ENCODE measurements at regions not wholly inside any gene's neighbourhood (a gene's known extent, or its start where the extent isn't known, plus 50 kb on each side); places are given as distances from the start of the nearest gene placed in this dataset.
A peak's percentile ranks its signal among the peaks of the same experiment; 100 is the strongest.

- no peak for DNase-seq (ENCODE audit: low read depth)
These were observed 77.6 kb downstream of the PCDH1 start for GRCh38 chr5:141800617-141801016.

- DNase-seq (ENCODE audit: low read depth), result no peak
These were observed 78.6 kb downstream of the PCDH1 start for GRCh38 chr5:141799507-141800167.

GRCh38 chr5:141797425-141797824 is 80.8 kb downstream of the PCDH1 start:
- no peak for DNase-seq (ENCODE audit: low read depth)

DNA sequence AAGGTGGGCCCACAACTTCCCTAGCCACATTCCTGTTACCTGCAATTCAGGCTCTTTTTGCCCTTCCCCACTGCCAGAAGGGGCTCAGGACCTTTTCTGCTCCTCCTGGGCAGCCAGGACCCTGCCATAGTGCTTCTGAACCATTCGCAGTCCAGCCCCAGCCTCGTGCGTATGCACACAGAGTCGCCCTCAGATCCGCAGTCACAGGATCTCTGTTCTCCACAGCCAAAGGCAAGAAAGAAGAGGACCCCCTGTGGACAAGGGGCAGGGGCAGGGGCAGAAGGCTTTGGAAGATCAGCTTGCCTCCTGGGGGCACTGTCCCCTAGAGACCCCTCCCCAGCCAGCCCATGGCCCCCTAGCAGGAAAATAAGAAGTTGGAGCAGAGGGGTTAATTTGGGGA is 82.8 kb downstream of the PCDH1 start:
- DNase-seq (ENCODE audit: low read depth), result no peak

- no peak for DNase-seq (ENCODE audit: low read depth)
These were observed 84.3 kb downstream of the PCDH1 start for GRCh38 chr5:141793881-141794280.

DNA sequence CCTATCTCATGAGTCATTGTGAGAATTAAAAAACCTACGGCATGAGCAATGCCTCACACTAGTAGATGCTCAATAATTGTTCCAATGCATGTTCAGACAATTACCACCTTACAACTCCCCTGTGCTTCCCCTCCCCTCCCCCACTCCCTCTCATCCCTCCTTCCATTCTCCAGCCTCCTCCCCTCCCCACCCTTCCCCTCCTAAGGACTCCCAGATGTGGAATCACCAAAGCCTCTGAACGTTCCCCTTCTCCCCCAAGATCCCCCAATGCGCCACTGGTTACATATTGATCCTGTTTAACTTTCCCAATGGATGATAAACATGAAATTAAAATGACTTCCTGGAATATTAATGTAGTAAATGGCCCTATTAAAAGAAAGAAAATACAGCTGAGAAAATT is 84.8 kb downstream of the PCDH1 start:
- no peak for DNase-seq (ENCODE audit: low read depth)

- no peak for DNase-seq (ENCODE audit: low read depth)
These were observed 87.6 kb downstream of the PCDH1 start for GRCh38 chr5:141790630-141791029.

- DNase-seq (ENCODE audit: low read depth), result no peak
These were observed 88.9 kb downstream of the PCDH1 start for GRCh38 chr5:141789330-141789729.

- no peak for DNase-seq (ENCODE audit: low read depth)
These were observed 89.8 kb downstream of the PCDH1 start for GRCh38 chr5:141788296-141788970.

DNA sequence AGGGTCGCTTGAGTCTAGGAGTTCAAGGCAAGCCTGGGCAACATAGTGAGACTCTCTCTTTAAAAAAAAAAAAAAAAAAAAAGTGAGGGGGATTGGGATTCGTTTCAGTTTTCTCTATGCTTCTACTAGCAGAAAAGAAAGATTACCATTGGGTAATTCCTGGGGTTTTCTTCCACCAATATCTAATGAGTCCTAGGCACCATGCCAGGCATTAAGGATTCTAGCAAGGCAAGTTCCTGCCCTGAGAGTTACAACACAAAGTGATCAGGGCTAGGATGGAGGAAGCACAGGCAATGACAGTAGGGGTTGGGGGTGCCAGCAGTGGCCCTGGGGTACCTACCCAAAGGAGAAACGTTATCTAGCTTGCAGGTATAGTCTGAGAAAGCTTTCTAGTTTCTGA is 90.8 kb downstream of the PCDH1 start:
- peak; percentile 21 for DNase-seq (ENCODE audit: low read depth)

- DNase-seq (ENCODE audit: low read depth), result no peak
These were observed 91.5 kb downstream of the PCDH1 start for GRCh38 chr5:141786700-141787099.

- no peak for DNase-seq (ENCODE audit: low read depth)
These were observed 92.5 kb downstream of the PCDH1 start for GRCh38 chr5:141785711-141786110.

- DNase-seq (ENCODE audit: low read depth), result no peak
These were observed 93.1 kb downstream of the PCDH1 start for GRCh38 chr5:141785135-141785534.

- no peak for DNase-seq (ENCODE audit: low read depth)
These were observed 93.7 kb downstream of the PCDH1 start for GRCh38 chr5:141784529-141784928.

GRCh38 chr5:141783947-141784296 is 94.3 kb downstream of the PCDH1 start:
- no peak for DNase-seq (ENCODE audit: low read depth)

DNA sequence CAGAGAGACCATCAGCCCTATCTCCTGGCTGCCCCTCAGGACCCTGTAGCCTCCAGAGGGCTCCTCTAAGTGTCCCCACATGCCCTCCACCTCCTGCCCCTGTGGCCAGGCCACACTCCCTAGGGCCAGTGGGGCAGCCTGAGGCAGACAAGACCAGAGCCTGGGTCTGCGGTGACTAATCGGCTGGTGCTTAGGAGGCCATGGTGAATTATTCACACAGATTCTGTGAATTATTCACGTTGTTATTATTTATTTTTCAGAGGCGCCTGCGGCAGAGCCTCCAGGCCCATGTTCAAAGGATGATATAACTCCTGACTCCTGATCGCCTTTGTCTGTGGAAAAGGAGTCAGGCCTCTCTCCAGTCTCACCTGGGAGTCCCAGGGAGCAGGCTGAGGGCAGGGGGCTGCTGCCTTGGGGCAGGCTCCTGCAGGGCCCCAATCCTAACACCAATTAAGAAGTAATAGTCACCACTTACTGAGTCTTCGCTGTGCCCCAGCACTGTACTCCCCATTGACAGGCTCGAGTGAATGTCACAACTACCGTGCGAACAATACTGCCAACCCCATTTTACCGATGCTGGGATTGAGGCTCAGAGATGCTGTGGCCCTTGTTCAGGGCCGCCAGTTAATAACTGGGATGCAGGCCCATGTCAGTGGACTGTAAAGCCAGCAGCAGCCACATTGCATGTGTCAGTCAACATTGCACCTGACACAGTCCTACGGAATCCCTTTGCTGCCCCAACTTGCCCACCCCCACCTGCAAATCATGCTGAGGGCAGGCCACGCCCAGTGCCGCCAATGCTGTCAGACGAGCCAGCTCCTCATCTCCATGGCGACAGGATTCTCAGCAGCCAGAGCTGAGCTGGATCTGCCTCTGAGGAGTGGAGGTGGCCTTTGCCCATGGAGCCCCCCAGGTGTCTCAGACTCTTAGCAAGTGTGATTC is 94.9 kb downstream of the PCDH1 start:
- no peak for DNase-seq (ENCODE audit: low read depth)

- no peak for DNase-seq (ENCODE audit: low read depth)
These were observed 96.3 kb downstream of the PCDH1 start for GRCh38 chr5:141781910-141782309.

DNA sequence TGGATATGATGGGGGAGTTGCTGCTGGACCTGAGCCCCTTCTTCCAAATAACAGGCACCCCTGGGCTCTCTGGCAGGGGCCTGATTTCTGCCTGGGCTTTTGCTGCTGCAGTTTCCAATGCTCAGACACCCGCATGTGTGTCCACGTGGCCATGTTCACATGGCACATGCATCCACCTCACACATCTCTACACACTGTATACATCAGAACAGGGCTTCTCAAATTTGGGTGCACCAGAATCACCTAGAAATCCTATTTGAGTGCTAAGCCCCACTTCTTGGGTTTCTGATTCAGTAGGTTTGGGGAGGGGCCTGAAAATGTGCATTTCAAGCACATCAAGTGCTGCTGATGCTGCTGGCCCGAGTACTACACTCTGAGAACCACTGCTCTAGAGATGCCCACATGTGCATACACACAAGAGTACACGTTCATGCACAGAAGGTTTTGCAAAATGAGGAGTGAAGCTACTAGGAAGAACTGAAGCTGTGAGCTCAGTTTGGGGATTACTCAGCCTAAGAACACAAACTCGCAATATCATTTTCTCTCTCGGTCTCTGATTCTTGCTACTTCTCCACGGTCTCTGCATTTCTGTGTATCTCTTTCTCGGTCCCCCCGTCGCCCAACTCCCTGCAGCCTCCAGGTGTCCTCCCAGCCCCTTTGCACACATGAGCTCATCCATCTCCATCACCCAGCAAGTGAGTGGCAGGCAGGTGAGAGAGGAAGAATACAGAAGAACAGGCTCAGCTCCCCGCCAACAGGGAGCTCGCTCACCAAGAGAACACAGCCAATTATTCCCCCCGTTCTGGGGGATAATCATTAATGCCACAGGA is 97.0 kb downstream of the PCDH1 start:
- no peak for DNase-seq (ENCODE audit: low read depth)

GRCh38 chr5:141780240-141780951 is 97.8 kb downstream of the PCDH1 start:
- DNase-seq (ENCODE audit: low read depth), result no peak

- DNase-seq (ENCODE audit: low read depth), result peak; percentile 10
These were observed 97.5 kb upstream of the ARAP3 start for GRCh38 chr5:141779503-141779973.

- DNase-seq (ENCODE audit: low read depth), result no peak
These were observed 96.7 kb upstream of the ARAP3 start for GRCh38 chr5:141778683-141779082.
